ENCODE measurements at regions not wholly inside any gene's neighbourhood (a gene's known extent, or its start where the extent isn't known, plus 50 kb on each side); places are given as distances from the start of the nearest gene placed in this dataset.

DNA sequence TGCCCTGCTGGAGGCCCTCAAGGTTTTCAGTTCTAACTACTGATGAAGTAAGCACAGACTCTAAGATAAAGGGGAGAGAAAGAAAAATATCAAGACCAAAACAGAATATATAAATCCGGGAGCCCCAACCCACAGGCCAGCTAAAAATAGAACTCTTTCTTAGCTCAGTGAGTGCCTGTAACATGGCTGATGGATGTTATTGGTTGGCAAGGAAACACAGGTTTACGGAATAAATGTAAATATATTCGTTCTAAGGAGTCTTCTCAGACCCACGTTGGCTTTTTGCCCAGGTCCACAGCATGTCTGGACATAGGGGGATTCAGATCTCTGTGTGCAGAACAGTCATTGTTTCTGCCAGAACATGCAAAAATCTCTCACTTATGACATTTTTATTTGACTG, 139.0 kb upstream of the SERPINE2 start:
- Histone ChIP-seq H3F3A (replicated peaks; ENCODE audit: low read depth) (no peaks in the 10 kb centered on the region), H3K27ac (ENCODE audit: low read depth) (no peak overlapping the region), H3K4me2 (no peak overlapping the region), H3K9me2 (ENCODE audit: insufficient read depth) (0 out of 2 replicates have a peak, but pooled peaks cover 5% of the 10 kb centered on the region), H3K36me3 (ENCODE audit: insufficient read depth) (no peaks in the 10 kb centered on the region), H3K4me1 (ENCODE audit: insufficient read depth) (no peaks in the 10 kb centered on the region), H3K79me2 (replicated peaks; ENCODE audit: insufficient read depth) (no peaks in the 10 kb centered on the region), H2AFZ (no peak overlapping the region), H3K4me3 (no peak overlapping the region), H4K20me1 (replicated peaks; ENCODE audit: insufficient read depth) (no peaks in the 10 kb centered on the region), H3K27me3 (ENCODE audit: insufficient read depth) (no peaks in the 10 kb centered on the region)
- TF ChIP-seq POLR2AphosphoS5 (IDR thresholded peaks at IDR 0.05; ENCODE audit: low read depth) (no peak), NANOG (IDR thresholded peaks at IDR 0.05; ENCODE audit: borderline replicate concordance) (no peak), EZH2phosphoT487 (IDR thresholded peaks at IDR 0.05; ENCODE audit: unreplicated experiment) (no peak), ETS1 (IDR thresholded peaks at IDR 0.05) (no peak), STAT1 (IDR thresholded peaks at IDR 0.05; ENCODE audit: unreplicated experiment) (no peak)
- TF ChIP-seq, protein P1, sequence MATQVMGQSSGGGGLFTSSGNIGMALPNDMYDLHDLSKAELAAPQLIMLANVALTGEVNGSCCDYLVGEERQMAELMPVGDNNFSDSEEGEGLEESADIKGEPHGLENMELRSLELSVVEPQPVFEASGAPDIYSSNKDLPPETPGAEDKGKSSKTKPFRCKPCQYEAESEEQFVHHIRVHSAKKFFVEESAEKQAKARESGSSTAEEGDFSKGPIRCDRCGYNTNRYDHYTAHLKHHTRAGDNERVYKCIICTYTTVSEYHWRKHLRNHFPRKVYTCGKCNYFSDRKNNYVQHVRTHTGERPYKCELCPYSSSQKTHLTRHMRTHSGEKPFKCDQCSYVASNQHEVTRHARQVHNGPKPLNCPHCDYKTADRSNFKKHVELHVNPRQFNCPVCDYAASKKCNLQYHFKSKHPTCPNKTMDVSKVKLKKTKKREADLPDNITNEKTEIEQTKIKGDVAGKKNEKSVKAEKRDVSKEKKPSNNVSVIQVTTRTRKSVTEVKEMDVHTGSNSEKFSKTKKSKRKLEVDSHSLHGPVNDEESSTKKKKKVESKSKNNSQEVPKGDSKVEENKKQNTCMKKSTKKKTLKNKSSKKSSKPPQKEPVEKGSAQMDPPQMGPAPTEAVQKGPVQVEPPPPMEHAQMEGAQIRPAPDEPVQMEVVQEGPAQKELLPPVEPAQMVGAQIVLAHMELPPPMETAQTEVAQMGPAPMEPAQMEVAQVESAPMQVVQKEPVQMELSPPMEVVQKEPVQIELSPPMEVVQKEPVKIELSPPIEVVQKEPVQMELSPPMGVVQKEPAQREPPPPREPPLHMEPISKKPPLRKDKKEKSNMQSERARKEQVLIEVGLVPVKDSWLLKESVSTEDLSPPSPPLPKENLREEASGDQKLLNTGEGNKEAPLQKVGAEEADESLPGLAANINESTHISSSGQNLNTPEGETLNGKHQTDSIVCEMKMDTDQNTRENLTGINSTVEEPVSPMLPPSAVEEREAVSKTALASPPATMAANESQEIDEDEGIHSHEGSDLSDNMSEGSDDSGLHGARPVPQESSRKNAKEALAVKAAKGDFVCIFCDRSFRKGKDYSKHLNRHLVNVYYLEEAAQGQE (IDR thresholded peaks at IDR 0.05; ENCODE audit: unreplicated experiment) = no peak
- TF ChIP-seq, protein P2, sequence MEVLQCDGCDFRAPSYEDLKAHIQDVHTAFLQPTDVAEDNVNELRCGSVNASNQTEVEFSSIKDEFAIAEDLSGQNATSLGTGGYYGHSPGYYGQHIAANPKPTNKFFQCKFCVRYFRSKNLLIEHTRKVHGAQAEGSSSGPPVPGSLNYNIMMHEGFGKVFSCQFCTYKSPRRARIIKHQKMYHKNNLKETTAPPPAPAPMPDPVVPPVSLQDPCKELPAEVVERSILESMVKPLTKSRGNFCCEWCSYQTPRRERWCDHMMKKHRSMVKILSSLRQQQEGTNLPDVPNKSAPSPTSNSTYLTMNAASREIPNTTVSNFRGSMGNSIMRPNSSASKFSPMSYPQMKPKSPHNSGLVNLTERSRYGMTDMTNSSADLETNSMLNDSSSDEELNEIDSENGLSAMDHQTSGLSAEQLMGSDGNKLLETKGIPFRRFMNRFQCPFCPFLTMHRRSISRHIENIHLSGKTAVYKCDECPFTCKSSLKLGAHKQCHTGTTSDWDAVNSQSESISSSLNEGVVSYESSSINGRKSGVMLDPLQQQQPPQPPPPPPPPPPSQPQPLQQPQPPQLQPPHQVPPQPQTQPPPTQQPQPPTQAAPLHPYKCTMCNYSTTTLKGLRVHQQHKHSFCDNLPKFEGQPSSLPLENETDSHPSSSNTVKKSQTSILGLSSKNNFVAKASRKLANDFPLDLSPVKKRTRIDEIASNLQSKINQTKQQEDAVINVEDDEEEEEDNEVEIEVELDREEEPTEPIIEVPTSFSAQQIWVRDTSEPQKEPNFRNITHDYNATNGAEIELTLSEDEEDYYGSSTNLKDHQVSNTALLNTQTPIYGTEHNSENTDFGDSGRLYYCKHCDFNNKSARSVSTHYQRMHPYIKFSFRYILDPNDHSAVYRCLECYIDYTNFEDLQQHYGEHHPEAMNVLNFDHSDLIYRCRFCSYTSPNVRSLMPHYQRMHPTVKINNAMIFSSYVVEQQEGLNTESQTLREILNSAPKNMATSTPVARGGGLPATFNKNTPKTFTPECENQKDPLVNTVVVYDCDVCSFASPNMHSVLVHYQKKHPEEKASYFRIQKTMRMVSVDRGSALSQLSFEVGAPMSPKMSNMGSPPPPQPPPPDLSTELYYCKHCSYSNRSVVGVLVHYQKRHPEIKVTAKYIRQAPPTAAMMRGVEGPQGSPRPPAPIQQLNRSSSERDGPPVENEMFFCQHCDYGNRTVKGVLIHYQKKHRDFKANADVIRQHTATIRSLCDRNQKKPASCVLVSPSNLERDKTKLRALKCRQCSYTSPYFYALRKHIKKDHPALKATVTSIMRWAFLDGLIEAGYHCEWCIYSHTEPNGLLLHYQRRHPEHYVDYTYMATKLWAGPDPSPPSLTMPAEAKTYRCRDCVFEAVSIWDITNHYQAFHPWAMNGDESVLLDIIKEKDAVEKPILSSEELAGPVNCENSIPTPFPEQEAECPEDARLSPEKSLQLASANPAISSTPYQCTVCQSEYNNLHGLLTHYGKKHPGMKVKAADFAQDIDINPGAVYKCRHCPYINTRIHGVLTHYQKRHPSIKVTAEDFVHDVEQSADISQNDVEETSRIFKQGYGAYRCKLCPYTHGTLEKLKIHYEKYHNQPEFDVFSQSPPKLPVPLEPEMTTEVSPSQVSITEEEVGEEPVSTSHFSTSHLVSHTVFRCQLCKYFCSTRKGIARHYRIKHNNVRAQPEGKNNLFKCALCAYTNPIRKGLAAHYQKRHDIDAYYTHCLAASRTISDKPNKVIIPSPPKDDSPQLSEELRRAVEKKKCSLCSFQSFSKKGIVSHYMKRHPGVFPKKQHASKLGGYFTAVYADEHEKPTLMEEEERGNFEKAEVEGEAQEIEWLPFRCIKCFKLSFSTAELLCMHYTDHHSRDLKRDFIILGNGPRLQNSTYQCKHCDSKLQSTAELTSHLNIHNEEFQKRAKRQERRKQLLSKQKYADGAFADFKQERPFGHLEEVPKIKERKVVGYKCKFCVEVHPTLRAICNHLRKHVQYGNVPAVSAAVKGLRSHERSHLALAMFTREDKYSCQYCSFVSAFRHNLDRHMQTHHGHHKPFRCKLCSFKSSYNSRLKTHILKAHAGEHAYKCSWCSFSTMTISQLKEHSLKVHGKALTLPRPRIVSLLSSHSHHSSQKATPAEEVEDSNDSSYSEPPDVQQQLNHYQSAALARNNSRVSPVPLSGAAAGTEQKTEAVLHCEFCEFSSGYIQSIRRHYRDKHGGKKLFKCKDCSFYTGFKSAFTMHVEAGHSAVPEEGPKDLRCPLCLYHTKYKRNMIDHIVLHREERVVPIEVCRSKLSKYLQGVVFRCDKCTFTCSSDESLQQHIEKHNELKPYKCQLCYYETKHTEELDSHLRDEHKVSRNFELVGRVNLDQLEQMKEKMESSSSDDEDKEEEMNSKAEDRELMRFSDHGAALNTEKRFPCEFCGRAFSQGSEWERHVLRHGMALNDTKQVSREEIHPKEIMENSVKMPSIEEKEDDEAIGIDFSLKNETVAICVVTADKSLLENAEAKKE (CRISPR knock-in tag; IDR thresholded peaks at IDR 0.05) = no peak
- TF ChIP-seq, protein P3, sequence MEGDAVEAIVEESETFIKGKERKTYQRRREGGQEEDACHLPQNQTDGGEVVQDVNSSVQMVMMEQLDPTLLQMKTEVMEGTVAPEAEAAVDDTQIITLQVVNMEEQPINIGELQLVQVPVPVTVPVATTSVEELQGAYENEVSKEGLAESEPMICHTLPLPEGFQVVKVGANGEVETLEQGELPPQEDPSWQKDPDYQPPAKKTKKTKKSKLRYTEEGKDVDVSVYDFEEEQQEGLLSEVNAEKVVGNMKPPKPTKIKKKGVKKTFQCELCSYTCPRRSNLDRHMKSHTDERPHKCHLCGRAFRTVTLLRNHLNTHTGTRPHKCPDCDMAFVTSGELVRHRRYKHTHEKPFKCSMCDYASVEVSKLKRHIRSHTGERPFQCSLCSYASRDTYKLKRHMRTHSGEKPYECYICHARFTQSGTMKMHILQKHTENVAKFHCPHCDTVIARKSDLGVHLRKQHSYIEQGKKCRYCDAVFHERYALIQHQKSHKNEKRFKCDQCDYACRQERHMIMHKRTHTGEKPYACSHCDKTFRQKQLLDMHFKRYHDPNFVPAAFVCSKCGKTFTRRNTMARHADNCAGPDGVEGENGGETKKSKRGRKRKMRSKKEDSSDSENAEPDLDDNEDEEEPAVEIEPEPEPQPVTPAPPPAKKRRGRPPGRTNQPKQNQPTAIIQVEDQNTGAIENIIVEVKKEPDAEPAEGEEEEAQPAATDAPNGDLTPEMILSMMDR (conservative IDR thresholded peaks at IDR 0.05; ENCODE audit: low read depth in 2 of 2) = no peak
- ATAC-seq = no peak
- Mint-ChIP-seq H3K4me1 (no peaks in the 10 kb centered on the region), H3K27me3 (ENCODE audit: insufficient read depth, low read depth, poor library complexity) (peaks cover 3% of the 10 kb centered on the region), H3K4me3 (no peak overlapping the region), H3K36me3 (ENCODE audit: low read depth) (no peaks in the 10 kb centered on the region), H3K9me3 (no peaks in the 10 kb centered on the region; the same call in 2 of the 3 replicates), H3K27ac (no peak overlapping the region)
- no peak for DNase-seq (ENCODE audit: low spot score)
